Adrenal gland (tissue), 5 donors: ENCODE measurements at regions not wholly inside any gene's neighbourhood (a gene's known extent, or its start where the extent isn't known, plus 50 kb on each side); places are given as distances from the start of the nearest gene placed in this dataset.

Experiments
- CTCF ChIP-seq, 6 experiments: fragments of 450-650 bp in 4 of 6; fragments of 200-600 bp in 2 of 6; sonication (generic) in 1 of 6; IDR thresholded peaks; 1 replicate in 5 of 6; 2 replicates in 1 of 6; pipeline versions ENCODE4 v1.5.1 to v1.8.0; 2016 to 2021; ENCODE audit warnings: antibody characterized with exemption in 6 of 6, mild to moderate bottlenecking in 2 of 6, moderate library complexity in 1 of 6
- POLR2A ChIP-seq, 2 donors: fragments of 450-650 bp; IDR thresholded peaks; one replicate each; pipeline ENCODE4 v1.6.1; 2017; ENCODE audit warnings: antibody characterized with exemption in 2 of 2, mild to moderate bottlenecking in 2 of 2, moderate library complexity in 1 of 2
- donor health status: DM: no; HTN: no; CAD: no.

GRCh38 chr6:138007014-138007472 is 100.2 kb downstream of the PERP start:
- TF ChIP-seq CTCF (IDR thresholded peaks at IDR 0.05) (peak in 5 of 6 experiments; percentile 10 to 47 (median 32)), POLR2A (IDR thresholded peaks at IDR 0.05) (no peak)
